ENCODE measurements at regions not wholly inside any gene's neighbourhood (a gene's known extent, or its start where the extent isn't known, plus 50 kb on each side); places are given as distances from the start of the nearest gene placed in this dataset.

GRCh38 chr6:50610562-50610961, 102.8 kb upstream of the TFAP2D start:
- H3K36me3 ChIP-seq: no peaks in the 10 kb centered on the region
- WGBS: 73% methylated on average over 2 of the region's 2 CpGs
- H3K4me1 ChIP-seq: no peaks in the 10 kb centered on the region
- DNase-seq (ENCODE audit: extremely low spot score): no peak
- TF ChIP-seq CTCF (IDR thresholded peaks at IDR 0.05) (no peak), EP300 (IDR thresholded peaks at IDR 0.05) (no peak), POLR2A (IDR thresholded peaks at IDR 0.05; ENCODE audit: low read depth) (no peak), POLR2AphosphoS5 (IDR thresholded peaks at IDR 0.05) (no peak)
- H3K4me3 ChIP-seq: no peak overlapping the region
- H3K27me3 ChIP-seq: no peaks in the 10 kb centered on the region
- H3K27ac ChIP-seq (replicated peaks in 1 of 4): no peak overlapping the region
- intact Hi-C loops (cut with DNase I): no loop called here
- H3K9me3 ChIP-seq: no peaks in the 10 kb centered on the region

- no peaks in the 10 kb centered on the region for H3K36me3 ChIP-seq
- no peak for DNase-seq (ENCODE audit: extremely low spot score)
- TF ChIP-seq POLR2AphosphoS5 (IDR thresholded peaks at IDR 0.05) (no peak), CTCF (IDR thresholded peaks at IDR 0.05) (no peak), POLR2A (IDR thresholded peaks at IDR 0.05; ENCODE audit: low read depth) (no peak), EP300 (IDR thresholded peaks at IDR 0.05) (no peak)
- no peak overlapping the region for H3K4me3 ChIP-seq
- no peak overlapping the region for H3K27ac ChIP-seq (replicated peaks in 1 of 4)
- H3K27me3 ChIP-seq: no peaks in the 10 kb centered on the region
- H3K9me3 ChIP-seq: no peaks in the 10 kb centered on the region
- intact Hi-C loops (cut with DNase I): no loop called here
- no peaks in the 10 kb centered on the region for H3K4me1 ChIP-seq
These were observed 77.9 kb upstream of the TFAP2D start for GRCh38 chr6:50635429-50635828.

GRCh38 chr6:50637267-50637666, 76.1 kb upstream of the TFAP2D start:
- Histone ChIP-seq H3K4me1 (no peaks in the 10 kb centered on the region), H3K9me3 (no peaks in the 10 kb centered on the region), H3K27me3 (no peaks in the 10 kb centered on the region), H3K27ac (replicated peaks in 1 of 4) (no peak overlapping the region), H3K36me3 (no peaks in the 10 kb centered on the region), H3K4me3 (no peak overlapping the region)
- 33% methylated on average over 4 of the region's 4 CpGs for WGBS
- TF ChIP-seq POLR2AphosphoS5 (IDR thresholded peaks at IDR 0.05): no peak
- no peak for TF ChIP-seq CTCF (IDR thresholded peaks at IDR 0.05)
- TF ChIP-seq EP300 (IDR thresholded peaks at IDR 0.05): no peak
- TF ChIP-seq POLR2A (IDR thresholded peaks at IDR 0.05; ENCODE audit: low read depth): no peak
- intact Hi-C loops (cut with DNase I): no loop called here
- DNase-seq (ENCODE audit: extremely low spot score): no peak

DNA sequence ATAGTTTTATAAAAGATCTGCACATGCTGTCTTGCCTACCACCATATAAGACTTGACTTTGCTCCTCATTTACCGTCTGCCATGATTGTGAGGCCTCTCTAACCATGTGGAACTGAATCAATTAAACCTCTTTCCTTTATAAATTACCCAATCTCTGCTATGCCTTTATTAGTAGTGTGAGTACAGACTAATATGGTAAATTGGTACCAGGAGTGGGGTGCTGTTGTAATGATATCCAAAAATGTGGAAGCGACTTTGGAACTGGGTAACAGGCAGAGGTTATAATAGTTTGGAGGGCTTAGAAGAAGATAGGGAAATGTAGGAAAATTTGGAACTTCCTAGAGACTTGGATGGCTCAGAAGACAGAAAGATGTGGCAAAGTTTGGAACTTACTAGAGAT, 64.2 kb upstream of the TFAP2D start:
- 88% methylated on average over 2 of the region's 2 CpGs for WGBS
- Histone ChIP-seq H3K4me1 (no peaks in the 10 kb centered on the region), H3K27ac (replicated peaks in 1 of 4) (no peak overlapping the region), H3K27me3 (peaks cover 0 to 3% (median 0%) of the 10 kb centered on the region in 4 donors), H3K4me3 (no peak overlapping the region), H3K9me3 (peaks cover 0 to 16% (median 13%) of the 10 kb centered on the region in 4 donors), H3K36me3 (no peaks in the 10 kb centered on the region)
- intact Hi-C loops (cut with DNase I): no loop called here
- TF ChIP-seq POLR2A (IDR thresholded peaks at IDR 0.05; ENCODE audit: low read depth) (no peak), EP300 (IDR thresholded peaks at IDR 0.05) (no peak), CTCF (IDR thresholded peaks at IDR 0.05) (no peak), POLR2AphosphoS5 (IDR thresholded peaks at IDR 0.05) (no peak)
- DNase-seq (ENCODE audit: extremely low spot score): no peak

GRCh38 chr6:50653253-50653652, 60.1 kb upstream of the TFAP2D start:
- Histone ChIP-seq H3K4me1 (no peaks in the 10 kb centered on the region), H3K9me3 (peaks cover 0 to 16% (median 13%) of the 10 kb centered on the region in 4 donors), H3K4me3 (no peak overlapping the region), H3K27ac (replicated peaks in 1 of 4) (no peak overlapping the region), H3K27me3 (peaks cover 0 to 3% (median 0%) of the 10 kb centered on the region in 4 donors), H3K36me3 (no peaks in the 10 kb centered on the region)
- WGBS: 59% methylated on average over 3 of the region's 3 CpGs
- TF ChIP-seq EP300 (IDR thresholded peaks at IDR 0.05) (no peak), POLR2AphosphoS5 (IDR thresholded peaks at IDR 0.05) (no peak), CTCF (IDR thresholded peaks at IDR 0.05) (no peak), POLR2A (IDR thresholded peaks at IDR 0.05; ENCODE audit: low read depth) (no peak)
- no peak for DNase-seq (ENCODE audit: extremely low spot score)
- intact Hi-C loops (cut with DNase I): no loop called here
